ENCODE measurements at regions not wholly inside any gene's neighbourhood (a gene's known extent, or its start where the extent isn't known, plus 50 kb on each side); places are given as distances from the start of the nearest gene placed in this dataset.

GRCh38 chr13:55566779-55567178 is 1573.9 kb upstream of the PRR20A start:
- no peak for TF ChIP-seq EZH2 (IDR thresholded peaks at IDR 0.05; ENCODE audit: borderline replicate concordance, insufficient read depth, low read depth, low read length, poor library complexity, severe bottlenecking)
- no peak for TF ChIP-seq CTCF (IDR thresholded peaks at IDR 0.05)

Data from B cell (primary cell).